ENCODE measurements at regions not wholly inside any gene's neighbourhood (a gene's known extent, or its start where the extent isn't known, plus 50 kb on each side); places are given as distances from the start of the nearest gene placed in this dataset.
"Not testable (repeated sequence)": the region's sequence is repeated elsewhere in the genome, so short reads cannot be mapped to it uniquely, and the experiment has no call there.

DNA sequence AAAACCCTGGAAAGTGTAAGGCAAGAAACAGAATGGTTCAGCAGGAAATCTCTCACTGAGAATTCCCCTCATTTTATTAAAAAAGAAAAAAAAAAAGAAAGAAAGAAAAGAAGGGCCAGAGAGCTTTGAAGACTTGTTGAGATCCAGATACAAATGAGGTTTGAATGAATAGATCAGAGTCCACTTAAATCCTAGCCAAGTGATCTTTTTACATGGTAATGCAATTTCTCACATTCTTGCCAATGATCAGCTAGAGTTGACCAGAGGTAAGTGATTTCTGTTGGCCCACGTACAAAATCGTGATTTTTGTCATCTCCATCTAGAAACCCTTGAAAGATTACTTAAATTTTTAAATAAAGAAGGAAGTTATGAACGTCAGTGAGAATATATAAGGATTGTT, 261.5 kb upstream of the PCSK5 start:
- DNase-seq = no peak

DNA sequence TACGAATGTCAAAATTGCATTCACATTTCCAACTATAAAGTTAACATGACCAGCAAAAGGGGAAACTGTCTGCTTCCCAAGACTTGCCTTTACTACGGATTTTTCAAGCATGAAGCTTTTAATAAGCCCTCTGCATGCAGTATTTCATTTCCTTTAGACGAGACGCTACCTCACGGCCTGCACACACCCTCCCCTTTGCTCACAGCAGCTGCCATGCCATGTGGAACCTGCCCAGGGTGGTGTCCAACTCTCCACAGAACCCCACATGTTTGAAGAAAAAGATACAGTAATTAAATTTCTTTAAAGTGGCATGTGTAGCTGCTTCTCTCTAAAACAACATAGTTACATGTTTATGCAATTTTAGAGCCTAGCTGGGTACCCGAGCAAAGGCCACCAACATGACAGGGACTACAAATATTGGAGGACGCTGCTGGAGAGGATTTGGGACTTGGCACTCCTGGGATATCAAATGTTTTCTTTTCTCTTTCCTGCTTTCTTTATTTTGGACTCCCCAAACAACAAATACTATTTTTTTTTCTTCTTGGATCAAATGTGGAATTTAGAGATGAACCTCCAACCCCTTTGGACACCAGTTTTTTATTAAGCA, 256.9 kb upstream of the PCSK5 start:
- no peak for DNase-seq

DNA sequence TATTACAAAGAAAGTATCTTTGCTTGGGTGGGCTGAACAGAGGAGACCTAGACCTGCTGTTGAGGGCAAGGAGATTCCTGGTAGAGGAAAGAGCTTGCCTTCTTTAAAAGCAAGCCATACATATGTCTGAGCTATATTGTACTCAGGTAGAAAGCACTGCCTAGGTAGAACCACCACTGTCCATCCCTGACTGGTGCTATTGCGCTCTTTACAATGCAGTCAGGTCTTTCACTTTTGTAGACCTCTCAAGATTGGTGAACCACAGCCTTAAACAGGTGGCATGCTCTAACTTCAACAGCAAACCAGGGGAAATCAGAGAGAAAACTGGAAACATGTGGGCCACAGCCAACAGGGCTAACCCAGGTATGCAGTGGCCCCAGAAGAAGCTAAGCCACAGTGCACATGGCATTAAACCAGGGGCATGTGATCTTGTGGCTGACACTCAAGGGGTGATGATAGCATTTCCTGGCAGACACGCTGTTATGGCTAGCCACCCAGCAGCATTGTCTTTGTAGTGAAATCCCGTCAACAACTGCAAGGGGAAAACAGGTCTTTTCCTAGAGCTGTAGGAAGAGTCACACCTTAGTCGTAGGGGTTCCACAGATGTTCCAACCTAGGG, 253.9 kb upstream of the PCSK5 start:
- peak in 1 of 5 experiments; percentile 19 for DNase-seq

DNA sequence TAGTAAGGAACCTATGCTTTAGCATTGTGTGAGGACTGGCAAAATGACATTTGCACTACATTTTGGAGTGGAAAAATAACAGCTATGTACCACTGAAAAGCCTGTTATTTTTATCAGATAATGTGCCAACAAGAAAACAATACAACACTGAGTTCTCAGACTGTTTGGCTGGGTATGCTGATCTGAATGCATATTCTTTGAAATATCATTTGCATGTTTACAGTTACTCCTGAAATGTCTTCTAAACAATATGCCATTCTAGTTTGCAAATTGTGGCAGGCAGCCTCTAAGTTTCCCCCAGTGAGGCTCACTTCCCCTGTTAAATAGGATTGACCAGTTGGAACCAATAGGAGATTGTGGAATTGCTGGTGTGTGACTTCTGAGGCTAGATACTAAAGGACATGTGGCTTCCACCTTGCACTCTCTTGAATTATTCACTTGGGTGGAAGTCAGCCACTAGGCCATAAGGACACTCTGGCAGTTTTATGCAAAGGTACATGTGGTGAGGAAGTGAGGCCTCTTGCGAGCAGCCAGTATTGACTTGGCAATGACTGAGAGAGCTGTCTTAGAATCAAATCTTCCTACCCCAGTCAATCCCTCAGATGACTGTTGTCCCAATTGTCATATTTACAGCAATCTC, 250.4 kb upstream of the PCSK5 start:
- DNase-seq = no peak

DNA sequence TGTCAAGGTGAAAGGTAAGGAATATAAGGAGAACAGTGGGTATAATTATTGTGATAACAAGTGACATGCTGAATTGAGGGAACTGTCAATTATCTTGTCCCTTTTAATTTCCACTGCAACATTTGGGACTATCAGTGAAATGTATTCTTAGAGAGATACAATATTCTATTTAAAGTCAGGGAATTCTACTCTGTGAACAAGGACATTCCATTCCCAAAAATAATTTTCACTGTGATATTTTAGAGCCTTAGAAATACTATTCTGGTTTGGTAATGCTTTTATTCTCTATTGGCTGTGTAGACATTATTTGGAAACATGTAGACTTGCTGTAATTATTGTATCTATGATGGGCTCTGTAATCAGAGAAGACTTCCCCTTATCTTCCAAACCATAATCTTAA, 248.0 kb upstream of the PCSK5 start:
- DNase-seq = no peak

DNA sequence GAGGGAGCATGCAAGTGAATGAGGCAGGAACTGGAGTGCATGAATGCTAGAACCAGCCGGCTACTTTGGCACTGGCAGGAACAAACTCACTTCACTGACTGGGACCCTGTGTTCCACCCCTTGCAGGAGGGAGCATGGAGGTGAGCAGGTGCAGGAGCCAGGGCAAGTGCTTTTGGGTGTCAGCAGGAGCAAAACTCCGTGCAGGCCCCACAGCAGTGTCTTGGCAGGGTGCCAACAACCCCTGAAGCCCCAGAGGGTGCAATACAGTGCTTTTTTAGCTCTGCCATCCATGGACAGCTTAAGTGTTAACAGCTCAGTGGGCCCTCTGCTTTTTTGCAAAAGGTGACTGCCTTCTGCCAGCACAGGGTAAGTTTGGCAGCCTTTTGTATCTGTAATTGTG, 245.8 kb upstream of the PCSK5 start:
- DNase-seq = no peak

DNA sequence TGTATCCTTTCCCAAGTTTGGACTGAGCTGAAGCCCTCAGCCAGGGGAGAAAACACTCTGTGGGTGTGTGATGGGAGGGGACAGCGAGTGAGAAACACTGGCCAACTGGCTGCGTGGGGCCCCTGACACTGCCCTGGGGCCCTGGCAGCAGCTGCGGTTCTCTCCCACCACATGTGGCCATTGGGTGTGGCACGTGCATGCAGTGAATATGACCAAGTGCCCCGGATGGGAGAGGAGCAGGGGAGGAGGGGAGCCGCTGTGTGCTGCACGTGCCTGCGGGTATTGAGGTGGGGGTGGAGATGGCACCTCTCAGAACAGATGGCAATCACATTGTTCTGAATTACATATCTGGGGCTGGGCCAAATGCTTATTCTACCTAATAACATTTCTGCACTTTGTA, 242.4 kb upstream of the PCSK5 start:
- DNase-seq = no peak

DNA sequence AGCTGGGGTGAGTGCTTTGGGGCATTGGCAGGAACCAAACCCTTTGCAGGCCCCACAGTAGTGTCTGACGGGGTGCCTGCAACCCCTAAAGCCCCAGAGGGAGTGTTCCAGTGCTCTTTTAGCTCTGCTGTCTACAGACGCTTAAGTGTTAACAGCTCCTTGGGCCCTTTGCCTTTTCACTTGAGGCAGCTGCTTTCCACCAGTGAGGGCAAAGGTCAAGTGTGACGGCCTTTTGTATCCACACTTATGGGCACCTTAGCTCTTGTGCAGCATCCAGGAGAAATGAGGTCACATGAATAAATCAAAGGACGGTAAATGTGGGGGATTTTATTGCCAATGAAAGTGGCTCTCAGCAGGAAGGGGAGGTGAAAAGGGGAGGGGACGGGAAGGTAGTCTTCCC, 241.4 kb upstream of the PCSK5 start:
- no peak for DNase-seq

DNA sequence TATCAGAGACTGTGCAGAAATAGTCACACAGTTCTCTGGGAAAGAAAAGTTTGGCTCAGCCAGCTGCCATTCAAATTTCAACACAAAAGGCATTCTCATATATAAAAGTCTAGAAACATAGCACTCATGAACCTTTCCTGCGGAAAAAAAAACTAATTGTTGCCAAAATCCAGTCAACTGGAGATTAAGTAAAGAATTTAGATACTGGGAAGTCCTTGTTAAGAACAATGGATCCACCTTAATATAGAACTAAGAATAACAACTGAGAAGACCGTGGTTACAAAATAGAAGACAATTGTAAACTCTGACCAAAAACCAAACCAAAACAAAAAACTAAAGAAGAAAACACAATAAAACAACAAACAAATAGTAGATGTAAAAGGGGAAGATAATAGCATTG, 238.8 kb upstream of the PCSK5 start:
- DNase-seq = no peak

DNA sequence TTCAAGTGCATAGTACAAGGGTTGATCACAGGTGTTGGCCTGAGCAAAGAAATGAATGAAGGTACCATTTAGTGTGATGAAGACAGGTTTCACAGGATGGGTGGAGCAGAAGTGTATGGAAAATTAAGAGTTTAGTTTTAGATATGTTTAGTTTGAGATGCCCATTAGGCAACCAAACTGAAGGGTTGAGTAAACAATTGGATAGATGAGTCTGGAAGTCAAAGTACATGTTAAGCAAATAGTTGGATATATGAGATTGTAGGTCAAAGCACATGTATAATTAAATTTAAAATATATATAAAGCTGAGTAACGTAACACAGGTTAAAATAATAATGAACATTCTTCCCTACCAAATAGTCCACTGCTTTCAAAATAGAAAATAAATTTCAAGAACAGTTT, 237.1 kb upstream of the PCSK5 start:
- no peak for DNase-seq

DNA sequence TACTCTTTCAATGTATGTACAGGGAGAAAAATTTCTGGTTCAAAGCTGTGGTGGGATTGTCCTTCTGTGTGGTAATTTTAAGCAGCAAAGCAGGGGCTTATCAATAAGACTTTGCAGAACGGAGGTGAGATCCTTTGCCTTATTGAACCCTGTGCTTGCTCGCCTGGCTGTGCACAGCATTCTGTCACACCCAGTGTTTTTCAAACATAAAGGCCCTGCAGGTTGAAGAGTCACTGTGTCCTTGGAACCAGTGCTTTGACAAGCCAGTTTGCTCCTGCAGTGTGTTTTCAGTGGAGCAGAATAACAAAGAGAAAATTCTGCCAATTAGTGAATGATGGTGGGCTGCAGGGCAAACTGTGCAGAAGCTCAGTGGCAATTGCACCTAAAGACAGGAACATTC, 236.7 kb upstream of the PCSK5 start:
- DNase-seq = no peak

DNA sequence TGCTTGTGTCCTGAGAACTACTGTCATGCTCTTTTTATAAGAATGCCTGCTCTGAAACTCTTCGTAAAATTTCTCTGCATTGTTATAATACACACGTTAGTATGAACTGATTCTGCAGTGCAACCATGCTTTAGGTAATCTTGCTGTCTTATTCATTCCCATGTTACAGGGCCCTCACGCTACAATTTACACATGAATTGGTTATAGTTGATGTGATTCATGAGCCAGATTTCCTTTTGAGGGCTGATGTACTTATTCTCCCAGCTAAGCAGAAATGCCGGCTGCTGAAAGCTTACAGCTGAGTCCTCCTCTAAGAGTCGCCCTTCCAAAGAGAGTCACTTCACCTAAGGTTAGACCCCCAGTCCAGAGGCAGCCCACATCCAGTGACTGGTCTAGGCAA, 233.5 kb upstream of the PCSK5 start:
- no peak for DNase-seq

DNA sequence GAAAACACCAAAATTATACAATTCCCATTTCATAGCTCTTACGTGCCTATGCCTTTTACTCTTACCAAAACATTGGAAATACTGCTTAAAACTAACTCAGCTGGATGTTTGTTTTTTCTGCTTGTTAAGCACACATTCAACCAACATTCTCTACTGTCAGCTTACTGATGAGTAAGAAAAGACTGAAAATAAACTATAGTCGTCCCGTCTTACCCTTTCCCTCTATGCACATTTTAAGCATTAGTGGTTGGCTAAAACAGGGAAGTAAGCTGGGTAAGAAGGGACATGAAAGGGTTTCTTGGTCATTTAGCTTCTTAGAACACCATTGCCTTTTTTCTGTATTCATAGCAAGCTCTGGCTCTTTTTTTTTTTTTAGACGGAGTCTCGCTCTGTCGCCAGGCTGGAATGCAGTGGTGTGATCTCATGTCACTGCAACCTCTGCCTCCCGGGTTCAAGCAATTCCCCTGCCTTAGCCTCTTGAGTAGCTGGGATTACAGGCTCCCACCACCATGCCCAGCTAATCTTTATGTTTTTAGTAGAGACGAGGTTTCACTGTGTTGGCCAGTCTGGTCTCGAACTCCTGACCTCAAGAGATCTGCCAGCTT, 232.1 kb upstream of the PCSK5 start:
- no peak for DNase-seq

DNA sequence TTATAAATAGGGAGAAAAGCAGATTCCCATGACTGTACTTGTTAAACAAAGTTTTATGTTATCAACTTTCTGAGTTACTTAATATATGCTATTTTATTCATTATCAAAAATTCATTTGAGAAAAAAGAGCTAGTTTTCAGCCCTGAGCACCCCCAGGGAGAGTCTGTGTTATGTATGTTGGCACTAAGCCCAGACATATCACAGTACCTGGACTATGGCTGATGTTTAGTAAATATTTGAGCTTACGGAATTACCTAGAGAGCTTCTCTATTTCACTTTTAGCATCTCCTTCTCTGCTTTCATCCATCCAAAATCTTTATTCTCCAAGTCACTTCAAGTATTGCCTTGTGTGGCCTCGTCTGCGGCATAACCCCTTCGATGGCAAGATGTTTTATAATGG, 225.9 kb upstream of the PCSK5 start:
- no peak for DNase-seq

DNA sequence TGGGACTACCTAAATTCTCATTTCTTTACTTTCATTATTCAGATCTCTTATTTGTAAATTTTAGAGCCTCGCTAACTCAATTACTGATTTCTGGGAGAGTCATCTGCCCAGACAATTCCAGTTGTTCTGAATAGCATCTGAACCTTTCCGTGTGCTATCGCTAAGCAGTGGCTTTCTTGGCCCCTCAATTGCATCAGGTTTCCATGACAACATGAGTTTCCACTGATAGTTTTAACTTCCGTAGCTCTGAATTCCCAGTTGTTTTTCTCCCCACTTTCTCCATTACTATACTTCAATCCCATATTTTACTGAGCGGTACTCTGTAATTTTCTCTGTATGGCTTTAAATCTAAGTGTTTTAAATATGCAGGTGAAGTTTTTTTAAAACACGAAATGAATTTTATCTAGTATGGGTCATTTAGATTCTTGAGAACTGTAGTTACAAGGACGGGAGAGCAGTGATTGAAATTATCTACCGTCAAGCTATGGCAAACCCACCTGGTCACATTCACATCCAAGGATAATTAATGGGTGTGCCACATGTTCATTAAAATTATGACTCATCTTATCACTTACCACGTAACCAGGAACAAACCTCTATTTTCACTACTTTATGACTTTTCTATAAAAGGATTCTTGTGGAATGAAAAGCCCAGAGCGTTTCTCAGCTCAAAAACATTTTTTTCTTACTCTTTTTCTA, 223.5 kb upstream of the PCSK5 start:
- no peak for DNase-seq

DNA sequence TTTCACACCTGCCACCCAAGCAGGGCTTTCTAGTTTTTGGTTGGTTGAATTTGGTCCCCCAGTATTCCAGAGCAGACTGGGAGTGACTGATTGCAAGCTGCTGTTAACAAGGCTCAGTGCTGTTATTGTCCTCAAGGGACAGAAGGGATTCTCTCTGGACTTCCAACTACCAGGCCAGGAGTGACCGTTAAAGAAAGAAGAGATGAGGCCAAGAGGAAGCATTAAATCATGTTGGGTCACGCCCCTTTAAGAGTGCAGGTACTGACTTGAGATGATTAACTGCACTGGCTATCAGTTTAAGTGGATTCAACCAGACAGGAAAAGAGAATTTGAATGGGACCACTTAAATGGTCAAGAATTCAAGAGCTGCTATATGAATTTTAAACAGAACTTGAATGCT, 220.8 kb upstream of the PCSK5 start:
- DNase-seq = no peak

DNA sequence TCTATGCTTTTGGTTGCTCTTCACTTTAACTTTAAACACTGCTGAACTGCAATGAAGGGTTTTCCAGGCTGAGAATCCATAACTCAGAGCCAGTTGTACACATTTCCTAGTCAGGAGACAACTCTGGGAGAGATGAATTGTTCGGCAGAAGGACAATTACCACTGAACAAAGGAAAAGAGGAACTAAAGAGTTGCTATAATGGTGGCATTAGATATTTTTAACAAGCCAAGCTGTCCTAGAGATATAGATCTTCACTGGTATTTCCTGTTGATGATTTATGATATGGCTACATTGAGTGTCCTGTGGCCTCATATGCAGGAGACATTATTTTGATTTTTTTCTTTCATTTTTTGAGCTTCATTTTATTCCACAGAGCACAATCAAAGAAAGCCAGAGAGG, 219.1 kb upstream of the PCSK5 start:
- no peak for DNase-seq

DNA sequence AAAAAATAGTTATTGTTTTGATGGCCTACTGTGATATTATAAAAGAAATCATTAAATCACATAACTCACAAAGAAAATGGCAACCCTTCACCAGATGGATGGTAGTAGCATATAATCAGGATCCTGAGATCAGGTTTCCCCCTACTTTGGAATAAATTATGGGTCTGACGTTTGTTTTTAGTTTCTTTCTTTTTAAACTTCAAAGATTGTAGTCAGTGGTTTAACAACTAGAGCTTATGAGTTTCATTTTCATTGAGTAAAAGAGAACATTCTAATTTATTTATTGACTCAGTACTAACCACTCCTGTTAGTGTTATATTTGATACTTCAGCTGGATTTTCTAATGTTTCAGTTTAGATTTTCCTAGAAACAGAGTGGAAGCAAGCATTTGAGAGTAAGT, 218.0 kb upstream of the PCSK5 start:
- DNase-seq = no peak

DNA sequence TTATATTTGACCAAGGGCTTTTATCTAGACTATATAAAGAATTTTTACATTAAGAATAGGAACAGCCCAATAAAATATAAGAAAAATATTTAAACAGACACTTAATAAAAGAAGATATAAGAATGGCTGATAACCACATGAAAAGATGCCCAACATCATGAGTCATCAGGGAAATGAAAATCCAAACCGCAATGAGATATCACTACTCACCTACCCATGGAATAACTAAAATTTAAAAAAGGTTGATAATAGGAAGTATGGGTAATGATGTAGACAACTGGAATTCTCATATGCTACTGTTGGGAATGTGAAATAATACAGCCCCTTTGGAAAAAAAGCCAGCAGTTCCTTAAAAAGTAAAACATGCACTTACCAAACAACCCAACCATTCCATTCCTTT, 206.9 kb upstream of the PCSK5 start:
- no peak for DNase-seq

DNA sequence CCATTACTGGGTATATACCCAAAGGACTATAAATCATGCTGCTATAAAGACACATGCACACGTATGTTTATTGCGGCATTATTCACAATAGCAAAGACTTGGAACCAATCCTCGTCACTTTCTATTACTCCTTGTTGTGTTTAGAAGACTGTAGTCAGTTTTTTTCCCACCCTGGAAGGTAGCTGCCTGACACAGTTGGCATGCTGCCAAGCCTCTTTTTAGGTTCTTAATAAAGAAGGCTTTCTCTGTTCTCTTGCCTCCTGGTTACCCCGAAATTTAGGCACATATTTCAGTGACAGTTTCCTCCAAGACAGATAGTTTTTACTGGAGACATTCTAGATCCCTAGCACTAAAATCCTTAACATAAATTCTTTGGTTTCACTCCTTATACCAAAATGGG, 205.4 kb upstream of the PCSK5 start:
- no peak for DNase-seq

DNA sequence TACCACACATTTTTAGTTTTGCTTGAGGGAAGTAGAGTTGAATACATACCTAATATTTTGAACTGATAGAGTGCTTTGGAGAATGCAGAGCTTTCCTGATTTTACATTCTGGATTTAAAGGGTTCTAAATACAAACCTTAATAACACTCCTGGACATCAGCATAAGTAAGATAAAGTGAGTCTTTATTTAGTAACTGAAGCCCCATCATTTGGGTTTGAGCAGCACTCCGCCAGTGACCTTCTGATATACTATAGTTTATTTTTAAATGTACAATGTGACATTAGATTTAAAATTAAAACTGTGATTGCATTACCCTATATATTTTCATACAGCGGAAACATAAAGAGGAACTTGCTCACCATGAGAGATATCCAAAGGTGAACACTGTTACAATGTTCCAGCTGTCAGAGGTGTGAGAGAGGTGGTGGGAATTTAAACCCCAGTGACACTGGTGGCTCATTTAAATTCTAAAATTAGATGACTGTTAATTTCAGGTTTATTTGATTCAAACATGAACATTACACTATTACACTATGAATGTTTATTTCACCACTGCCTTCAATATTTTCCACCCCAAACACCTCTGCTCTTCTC, 203.0 kb upstream of the PCSK5 start:
- no peak for DNase-seq

DNA sequence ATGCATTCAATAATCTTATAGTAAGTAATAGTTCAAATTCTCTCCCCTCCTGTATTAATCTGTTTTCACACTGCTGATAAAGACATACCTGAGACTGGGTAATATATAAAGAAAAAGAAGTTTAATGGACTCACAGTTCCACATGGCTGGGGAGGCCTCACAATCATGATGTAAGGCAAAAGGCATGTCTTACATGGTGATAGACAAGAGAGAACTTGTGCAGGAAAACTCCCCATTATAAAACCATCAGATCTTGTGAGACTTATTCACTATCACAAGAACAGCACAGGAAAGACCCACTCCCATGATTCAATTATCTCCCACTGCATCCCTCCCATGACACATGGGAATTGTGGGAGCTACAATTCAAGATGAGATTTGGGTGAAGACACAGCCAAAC, 199.9 kb upstream of the PCSK5 start:
- not testable (repeated sequence) for DNase-seq

DNA sequence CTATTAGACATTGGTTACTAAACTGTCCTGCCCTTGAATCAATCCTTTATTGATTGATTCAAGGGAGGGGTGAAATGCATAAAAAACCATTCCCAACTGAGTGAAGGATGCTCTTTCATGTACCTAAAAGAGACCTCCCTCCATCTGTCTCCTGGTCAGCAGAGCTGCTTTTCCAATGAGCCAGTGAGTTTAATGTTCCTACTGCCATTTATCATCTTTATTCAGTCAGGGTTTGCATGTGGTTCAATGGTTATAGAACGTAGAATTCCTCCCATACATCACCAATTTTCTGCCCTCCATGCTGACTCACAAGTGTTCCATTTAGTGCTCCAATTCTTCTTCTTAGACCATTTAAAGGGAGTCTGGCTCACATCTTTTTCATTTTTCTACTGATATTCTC, 199.1 kb upstream of the PCSK5 start:
- no peak for DNase-seq
